ENCODE measurements at regions not wholly inside any gene's neighbourhood (a gene's known extent, or its start where the extent isn't known, plus 50 kb on each side); places are given as distances from the start of the nearest gene placed in this dataset.
"Not testable (repeated sequence)": the region's sequence is repeated elsewhere in the genome, so short reads cannot be mapped to it uniquely, and the experiment has no call there.

DNA sequence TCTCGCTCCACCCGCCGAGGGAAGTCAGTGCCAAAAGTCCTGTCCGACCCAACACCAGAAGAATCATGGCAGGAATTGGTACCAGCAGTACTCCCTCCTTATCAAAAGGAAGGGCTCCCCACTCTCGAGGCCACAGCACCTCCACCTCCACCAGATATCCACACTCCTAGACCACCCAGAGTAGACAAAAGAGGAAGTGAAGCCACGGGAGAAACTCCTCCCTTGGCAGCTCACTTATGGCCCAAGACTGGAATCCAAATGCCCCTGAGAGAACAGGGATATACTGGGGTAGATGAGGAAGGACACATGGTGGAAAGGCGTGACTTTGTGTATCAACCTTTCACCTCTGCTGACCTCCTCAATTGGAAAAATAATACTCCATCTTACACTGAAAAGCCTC is 363.7 kb upstream of the TCF4 start:
- TF ChIP-seq EZH2 (IDR thresholded peaks at IDR 0.05); POLR2AphosphoS5 (IDR thresholded peaks at IDR 0.05; ENCODE audit: borderline replicate concordance, low read depth, low read length); FOXP2 (optimal IDR thresholded peaks at IDR 0.05; ENCODE audit: control extremely low read depth, extremely low read length, insufficient read depth): not testable (repeated sequence)

Measured in SK-N-MC (cell line).